VCaP (cell line): ENCODE measurements at regions not wholly inside any gene's neighbourhood (a gene's known extent, or its start where the extent isn't known, plus 50 kb on each side); places are given as distances from the start of the nearest gene placed in this dataset.

Experiments
- H3K27ac ChIP-seq: fragments of 450-650 bp; 2 replicates; pipeline ENCODE4 v1.5.1; 2017
- TF ChIP-seq, protein P1 (sequence below): fragments of 450-650 bp; conservative IDR thresholded peaks from 2 replicates; pipeline ENCODE4 v1.5.1; 2017; ENCODE audit warnings: mild to moderate bottlenecking, moderate library complexity

DNA sequence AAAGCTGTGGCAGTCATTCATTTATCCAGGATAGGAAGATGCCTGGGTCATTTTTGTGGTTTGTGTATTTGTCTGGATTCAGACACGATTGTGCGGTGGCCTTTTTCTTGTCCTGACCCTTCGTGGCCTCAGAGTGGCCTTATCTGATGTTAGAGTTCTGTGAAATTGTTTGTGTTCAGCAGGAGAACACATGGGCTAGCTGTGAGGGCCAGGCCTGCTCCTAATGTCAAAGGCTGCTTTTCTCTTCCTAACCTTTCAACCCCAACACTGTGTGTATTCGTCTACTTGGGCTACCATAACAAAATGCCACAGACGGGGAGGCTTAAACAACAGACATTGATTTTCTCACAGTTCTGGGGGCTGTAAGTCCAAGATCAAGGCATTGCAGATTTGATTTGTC lies 321.8 kb downstream of the CD83 start:
- H3K27ac ChIP-seq: no peak overlapping the region
- TF ChIP-seq, protein P1, sequence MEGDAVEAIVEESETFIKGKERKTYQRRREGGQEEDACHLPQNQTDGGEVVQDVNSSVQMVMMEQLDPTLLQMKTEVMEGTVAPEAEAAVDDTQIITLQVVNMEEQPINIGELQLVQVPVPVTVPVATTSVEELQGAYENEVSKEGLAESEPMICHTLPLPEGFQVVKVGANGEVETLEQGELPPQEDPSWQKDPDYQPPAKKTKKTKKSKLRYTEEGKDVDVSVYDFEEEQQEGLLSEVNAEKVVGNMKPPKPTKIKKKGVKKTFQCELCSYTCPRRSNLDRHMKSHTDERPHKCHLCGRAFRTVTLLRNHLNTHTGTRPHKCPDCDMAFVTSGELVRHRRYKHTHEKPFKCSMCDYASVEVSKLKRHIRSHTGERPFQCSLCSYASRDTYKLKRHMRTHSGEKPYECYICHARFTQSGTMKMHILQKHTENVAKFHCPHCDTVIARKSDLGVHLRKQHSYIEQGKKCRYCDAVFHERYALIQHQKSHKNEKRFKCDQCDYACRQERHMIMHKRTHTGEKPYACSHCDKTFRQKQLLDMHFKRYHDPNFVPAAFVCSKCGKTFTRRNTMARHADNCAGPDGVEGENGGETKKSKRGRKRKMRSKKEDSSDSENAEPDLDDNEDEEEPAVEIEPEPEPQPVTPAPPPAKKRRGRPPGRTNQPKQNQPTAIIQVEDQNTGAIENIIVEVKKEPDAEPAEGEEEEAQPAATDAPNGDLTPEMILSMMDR: no peak

DNA sequence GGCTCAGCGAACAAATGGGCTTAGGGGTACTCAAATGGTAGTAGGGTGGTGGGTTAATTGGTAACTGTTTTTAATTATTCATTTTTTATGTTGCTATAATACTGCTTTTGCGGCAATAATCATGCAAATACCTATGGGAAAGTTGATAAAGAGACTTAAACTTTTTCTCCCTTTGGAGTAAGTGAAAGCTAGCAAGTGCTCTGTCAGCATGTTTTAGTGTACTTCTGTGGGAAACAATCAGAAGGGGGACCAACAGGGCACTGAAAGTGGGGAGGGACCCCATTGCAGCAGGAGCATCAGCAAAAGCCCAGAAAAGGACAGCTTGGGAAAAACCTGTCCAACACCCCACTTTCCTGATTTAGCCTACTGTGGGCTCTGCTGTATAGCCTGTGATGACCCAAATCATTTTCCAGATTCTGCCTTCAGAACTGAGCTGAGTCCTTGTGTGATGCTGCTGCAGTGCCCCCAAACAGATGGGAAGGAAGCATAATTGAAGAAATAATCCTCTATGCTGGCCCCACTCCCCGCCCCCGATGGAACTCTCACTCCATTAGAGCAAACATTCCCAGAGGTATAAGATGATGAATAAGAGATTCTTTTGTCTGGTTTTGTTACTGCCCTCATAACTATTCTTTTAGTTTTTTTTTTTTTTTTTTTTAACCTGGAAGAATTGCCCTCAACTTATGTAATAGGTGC lies 322.8 kb downstream of the CD83 start:
- TF ChIP-seq, protein P1: no peak
- no peak overlapping the region for H3K27ac ChIP-seq

DNA sequence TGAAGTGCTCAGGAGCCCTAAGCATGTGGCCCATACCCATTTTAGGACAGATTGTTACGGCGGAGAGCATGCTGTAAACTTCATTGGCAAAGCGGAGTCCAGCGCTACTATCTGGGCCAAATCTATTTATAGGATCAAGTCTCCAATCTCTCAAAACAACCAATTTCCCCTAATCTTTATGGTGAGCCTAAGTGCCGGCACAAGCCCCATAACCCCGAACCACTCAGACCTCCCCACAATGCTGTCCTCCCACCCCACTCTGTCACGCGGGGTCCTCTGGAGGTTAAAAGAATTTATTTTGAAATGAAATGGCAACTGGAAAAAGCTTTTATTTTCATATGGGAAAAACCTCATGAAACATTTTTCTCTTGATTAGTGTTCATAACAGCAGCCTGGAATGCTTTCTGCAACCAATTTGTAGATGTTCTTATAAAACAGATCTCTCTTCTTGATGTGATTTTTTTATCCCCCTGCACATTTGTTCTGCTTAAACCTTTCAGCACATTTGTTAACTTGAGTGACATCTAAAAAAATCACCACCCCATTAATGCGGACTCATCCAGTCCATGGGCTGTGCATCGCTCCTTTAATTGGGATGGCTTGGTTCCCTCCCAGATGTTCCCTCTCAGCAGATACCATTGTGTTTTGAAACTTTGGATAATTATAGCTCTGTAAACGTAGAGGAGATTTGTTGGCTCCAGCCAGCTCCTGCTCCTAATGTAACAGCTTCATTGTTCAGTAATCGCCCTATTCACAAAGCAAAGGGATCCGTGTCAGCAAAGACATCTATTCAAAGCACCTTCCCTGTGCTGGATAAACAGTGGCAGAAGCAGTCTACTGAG lies 323.6 kb downstream of the CD83 start:
- no peak overlapping the region for H3K27ac ChIP-seq
- TF ChIP-seq, protein P1: no peak

DNA sequence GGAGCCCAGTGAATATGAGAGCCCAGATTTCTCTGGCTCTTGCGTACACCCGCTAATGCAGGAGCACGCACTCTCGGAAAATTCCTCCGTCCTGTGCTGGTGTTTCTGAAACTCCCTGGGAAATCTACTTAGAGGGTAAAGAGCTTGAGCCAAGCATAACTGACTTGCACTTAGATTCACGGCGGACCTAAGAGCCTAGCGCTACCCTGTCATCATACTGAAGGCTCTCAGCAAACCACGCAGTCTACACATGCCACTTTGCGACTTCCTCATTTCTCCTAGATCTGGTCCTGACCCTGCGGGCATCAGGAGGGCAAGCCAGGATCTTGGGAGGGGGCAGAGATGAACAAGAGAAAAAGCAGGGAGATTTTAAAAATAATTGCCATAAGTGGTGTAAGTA lies 324.7 kb downstream of the CD83 start:
- no peak overlapping the region for H3K27ac ChIP-seq
- TF ChIP-seq, protein P1: no peak

DNA sequence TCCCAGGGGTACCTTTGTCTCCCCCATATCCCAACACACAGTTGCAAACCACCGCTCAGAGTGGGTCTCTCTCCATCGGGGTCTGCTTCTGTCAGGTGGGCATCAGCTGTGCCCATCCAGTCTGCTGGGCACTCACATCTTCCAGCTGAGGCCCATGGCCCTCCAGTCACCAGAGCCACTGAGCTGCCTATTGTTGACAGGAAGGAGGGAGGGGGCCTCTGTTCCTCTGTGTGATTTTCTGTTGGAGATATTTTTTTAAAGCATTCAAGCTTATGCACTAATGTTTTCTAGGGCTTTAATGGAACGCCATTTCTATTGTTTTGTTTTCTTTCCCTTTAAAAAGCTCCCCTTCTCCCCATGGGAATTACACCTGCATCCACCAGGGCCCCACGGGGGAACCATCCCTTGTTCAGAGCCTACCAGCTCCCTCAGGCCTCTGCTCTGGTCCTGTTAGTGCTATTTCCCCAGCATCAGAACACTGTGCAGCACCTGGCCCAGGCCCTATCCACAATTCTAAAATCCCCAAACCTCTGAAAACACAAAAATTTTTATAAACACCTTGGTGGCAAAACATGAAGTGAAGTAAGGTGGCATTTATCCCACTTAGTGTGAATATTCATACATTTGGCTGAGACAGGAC lies 326.2 kb downstream of the CD83 start:
- no peak overlapping the region for H3K27ac ChIP-seq
- TF ChIP-seq, protein P1: no peak

DNA sequence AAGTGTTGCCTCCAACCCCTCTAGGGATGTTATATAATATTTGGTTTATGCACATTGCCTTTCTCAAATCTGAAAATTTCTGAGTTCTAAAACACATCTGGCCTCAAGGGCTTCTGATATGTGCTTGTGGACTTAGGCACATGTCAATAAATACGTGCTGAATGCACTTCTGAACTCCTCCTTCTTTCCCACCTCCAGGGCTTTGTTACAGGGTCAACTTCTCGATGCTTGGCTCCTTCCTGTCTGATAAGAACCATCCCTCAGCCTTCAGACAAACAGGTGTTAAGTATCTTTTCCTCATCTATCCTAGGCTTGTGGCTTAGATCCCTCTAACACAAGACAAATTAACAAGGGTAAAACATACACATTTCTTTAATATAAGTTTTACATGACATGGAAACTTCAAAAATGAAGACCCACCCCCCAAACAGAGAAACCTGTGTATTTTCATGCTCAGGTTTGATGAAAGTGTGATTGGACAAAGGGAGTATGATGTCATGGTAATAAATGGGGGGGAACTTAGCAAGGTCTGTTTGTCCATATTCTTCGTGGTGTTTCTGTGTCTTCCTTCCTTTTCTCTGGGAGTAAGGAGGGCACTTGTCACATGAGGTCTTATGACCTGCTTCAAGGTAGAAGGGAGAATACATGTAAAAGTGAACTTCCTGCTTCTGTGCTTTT lies 326.9 kb downstream of the CD83 start:
- H3K27ac ChIP-seq: no peak overlapping the region
- TF ChIP-seq, protein P1: no peak

DNA sequence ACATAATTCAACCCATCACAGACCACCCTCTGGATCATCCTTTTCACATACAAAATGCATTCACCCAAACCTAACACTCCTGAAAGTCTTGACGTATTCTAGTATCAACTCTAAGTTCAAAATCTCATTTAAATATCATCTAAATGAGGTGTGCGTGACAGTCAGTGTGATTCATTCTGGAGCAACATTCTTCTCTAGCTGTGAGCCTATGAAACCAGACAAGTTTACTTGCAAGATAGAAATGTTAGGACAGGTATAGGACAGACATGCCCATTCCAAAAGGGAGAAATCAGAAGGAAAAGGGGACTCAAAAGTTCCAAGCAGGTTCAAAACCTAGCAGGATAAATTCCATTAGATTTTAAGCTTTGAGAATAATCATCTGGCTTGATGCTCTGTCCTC lies 329.7 kb downstream of the CD83 start:
- TF ChIP-seq, protein P1: no peak
- no peak overlapping the region for H3K27ac ChIP-seq
